ENCODE measurements at regions not wholly inside any gene's neighbourhood (a gene's known extent, or its start where the extent isn't known, plus 50 kb on each side); places are given as distances from the start of the nearest gene placed in this dataset.

DNA sequence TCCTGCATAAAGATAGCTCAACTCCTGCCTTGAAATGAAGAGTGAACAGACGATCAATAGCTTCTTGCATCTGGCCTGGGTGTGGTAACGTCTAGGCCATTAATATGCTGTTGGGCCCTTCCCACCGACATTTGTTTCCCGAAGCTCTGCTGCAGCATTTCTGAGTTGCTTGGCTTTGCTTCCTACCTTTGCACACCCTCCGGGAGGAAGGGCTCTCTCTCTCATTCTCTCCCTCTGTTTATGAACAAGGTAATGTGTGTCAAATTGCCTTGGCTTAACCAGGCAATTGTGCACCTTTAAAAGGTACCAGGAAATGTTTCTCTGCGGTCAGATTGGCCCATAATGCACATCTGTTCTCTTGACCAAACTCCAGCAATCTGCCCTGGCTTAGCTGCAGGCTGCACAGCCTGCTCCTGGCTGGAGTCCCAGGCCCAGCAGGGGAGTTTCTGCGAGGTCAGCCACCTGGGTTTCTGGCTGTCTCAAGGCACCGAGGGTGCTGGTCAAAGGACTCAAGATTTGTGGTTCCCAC is 223.7 kb downstream of the SNX10 start:
- Histone ChIP-seq H3K27ac (peak overlapping the region; percentile 2), H3K4me3 (no peak overlapping the region), H3K9me3 (no peaks in the 10 kb centered on the region), H3K27me3 (no peaks in the 10 kb centered on the region), H3K9ac (ENCODE audit: low read depth in 2 of 2, low read length in 2 of 2) (no peak overlapping the region), H3K4me1 (no peaks in the 10 kb centered on the region), H3K36me3 (no peaks in the 10 kb centered on the region)
- TF ChIP-seq, protein P1, sequence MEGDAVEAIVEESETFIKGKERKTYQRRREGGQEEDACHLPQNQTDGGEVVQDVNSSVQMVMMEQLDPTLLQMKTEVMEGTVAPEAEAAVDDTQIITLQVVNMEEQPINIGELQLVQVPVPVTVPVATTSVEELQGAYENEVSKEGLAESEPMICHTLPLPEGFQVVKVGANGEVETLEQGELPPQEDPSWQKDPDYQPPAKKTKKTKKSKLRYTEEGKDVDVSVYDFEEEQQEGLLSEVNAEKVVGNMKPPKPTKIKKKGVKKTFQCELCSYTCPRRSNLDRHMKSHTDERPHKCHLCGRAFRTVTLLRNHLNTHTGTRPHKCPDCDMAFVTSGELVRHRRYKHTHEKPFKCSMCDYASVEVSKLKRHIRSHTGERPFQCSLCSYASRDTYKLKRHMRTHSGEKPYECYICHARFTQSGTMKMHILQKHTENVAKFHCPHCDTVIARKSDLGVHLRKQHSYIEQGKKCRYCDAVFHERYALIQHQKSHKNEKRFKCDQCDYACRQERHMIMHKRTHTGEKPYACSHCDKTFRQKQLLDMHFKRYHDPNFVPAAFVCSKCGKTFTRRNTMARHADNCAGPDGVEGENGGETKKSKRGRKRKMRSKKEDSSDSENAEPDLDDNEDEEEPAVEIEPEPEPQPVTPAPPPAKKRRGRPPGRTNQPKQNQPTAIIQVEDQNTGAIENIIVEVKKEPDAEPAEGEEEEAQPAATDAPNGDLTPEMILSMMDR (IDR thresholded peaks at IDR 0.05): no peak
- intact Hi-C loops (cut with DNase I): no loop called here
- peak; percentile 80 for DNase-seq

DNA sequence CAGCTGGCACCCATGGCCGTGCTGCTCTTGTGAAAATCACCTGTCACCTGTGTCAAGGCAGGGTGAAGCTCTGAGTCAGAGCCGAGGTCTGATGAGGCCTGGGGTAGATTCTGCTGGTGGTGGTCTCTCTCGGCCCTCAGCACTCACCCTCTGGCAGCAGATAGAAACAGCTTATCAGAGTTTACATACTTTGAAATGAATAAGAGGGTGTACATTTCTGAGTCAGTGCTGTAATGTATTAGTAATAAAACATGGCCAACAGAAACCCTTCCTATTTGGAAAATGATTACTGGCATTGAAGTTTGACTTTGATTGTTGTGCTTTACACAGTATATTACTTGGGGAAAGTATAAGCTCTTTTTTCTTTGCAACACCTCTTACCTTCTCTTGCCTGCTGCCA is 228.8 kb downstream of the SNX10 start:
- Histone ChIP-seq H3K27ac (no peak overlapping the region), H3K27me3 (no peaks in the 10 kb centered on the region), H3K4me3 (no peak overlapping the region), H3K9me3 (no peaks in the 10 kb centered on the region), H3K36me3 (no peaks in the 10 kb centered on the region), H3K4me1 (no peaks in the 10 kb centered on the region), H3K9ac (ENCODE audit: low read depth in 2 of 2, low read length in 2 of 2) (no peak overlapping the region)
- DNase-seq: no peak
- intact Hi-C loops (cut with DNase I): no loop called here
- TF ChIP-seq, protein P1 (IDR thresholded peaks at IDR 0.05): no peak

DNA sequence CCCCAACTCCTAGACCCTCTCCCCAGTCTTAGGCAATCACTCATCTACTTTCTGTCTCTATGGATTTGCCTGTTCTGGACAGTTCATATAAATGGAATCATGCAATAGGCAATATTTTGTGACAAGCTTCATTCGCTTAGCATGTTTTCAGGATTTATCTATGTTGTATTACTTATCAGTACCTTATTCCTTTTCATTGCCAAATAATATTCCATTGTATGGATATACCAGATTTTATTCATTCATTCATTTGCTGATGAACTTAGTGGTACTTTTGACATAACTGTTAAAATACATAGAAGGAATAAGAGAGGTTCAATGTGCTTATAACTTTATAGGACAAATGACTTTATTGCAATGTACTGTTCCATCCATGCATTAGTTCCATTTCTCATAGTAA is 231.0 kb downstream of the SNX10 start:
- H3K27me3 ChIP-seq: no peaks in the 10 kb centered on the region
- no peaks in the 10 kb centered on the region for H3K4me1 ChIP-seq
- intact Hi-C loops (cut with DNase I): no loop called here

DNA sequence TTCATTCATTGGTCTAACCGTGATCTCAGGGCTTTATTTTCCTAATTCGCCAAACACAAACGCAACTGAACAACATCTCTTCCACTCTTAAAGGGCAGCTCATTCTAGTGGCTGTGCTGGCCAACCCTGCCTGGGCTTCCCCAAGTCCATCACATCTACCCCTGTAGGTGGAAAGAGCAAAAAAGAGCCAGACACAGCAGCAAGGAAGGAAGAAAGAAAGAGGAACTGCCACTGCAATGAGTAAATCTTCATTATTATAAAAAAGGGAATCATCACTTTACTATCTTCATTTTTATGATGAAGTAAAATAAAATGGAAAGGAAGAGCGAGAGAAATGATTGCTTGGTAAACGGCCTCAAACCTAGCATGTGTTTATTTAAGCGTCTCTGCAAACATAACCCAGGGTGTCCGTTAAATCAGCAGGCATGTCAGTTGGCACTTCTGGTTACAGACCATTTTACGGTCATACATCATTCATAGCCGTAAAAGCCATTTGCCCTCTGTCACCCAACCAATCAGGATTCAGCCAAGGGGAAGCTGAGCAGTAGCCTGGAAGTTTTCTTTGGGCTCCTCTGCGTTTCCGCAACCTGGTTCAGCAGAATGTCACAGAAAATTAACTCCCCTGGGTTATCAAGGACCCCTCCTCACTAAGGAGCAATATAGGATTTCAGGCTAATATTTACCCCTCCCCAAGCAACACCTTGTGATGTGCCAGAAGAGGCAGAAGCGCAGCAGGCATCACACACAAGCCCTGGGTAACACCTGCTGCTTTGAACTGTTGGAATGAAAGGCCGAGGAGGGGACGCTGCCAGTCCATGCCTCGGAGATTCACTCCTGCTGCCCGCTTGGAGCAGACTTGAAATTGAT is 234.0 kb downstream of the SNX10 start:
- Histone ChIP-seq H3K9me3 (no peaks in the 10 kb centered on the region), H3K4me1 (no peaks in the 10 kb centered on the region), H3K27me3 (no peaks in the 10 kb centered on the region), H3K4me3 (no peak overlapping the region), H3K36me3 (no peaks in the 10 kb centered on the region), H3K27ac (no peak overlapping the region), H3K9ac (ENCODE audit: low read depth in 2 of 2, low read length in 2 of 2) (no peak overlapping the region)
- intact Hi-C loops (cut with DNase I): no loop called here
- DNase-seq: peak; percentile 53
- TF ChIP-seq, protein P1 (IDR thresholded peaks at IDR 0.05): no peak

More for the DNA sequence above, 231.0 kb downstream of the SNX10 start:
- no peak overlapping the region for H3K9ac ChIP-seq (ENCODE audit: low read depth in 2 of 2, low read length in 2 of 2)
- no peak overlapping the region for H3K27ac ChIP-seq
- TF ChIP-seq, protein P1 (IDR thresholded peaks at IDR 0.05): no peak
- no peak overlapping the region for H3K4me3 ChIP-seq
- no peak for DNase-seq
- no peaks in the 10 kb centered on the region for H3K36me3 ChIP-seq
- H3K9me3 ChIP-seq: no peaks in the 10 kb centered on the region

DNA sequence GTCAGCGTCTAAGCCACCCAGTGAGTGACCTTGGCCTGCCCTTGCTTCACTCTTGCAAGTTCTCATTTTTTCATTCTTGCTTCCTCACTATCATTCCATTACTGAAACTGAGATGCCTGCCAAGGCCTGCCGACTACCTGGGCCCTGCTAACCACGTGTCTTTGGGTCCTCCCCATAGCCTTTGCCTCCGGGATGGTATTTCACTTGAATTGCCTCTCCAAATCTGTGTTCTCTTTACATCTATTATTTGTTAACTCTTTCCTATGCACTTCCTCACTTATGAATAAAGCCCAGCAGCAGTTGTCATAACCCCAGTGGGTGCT is 234.6 kb downstream of the SNX10 start:
- Histone ChIP-seq H3K36me3 (no peaks in the 10 kb centered on the region), H3K9ac (ENCODE audit: low read depth in 2 of 2, low read length in 2 of 2) (no peak overlapping the region), H3K4me3 (no peak overlapping the region), H3K9me3 (no peaks in the 10 kb centered on the region), H3K27ac (no peak overlapping the region), H3K4me1 (no peaks in the 10 kb centered on the region), H3K27me3 (no peaks in the 10 kb centered on the region)
- no peak for DNase-seq
- TF ChIP-seq, protein P1 (IDR thresholded peaks at IDR 0.05): no peak
- intact Hi-C loops (cut with DNase I): no loop called here
